Gastrocnemius medialis (tissue), 4 donors: ENCODE measurements at regions not wholly inside any gene's neighbourhood (a gene's known extent, or its start where the extent isn't known, plus 50 kb on each side); places are given as distances from the start of the nearest gene placed in this dataset.
A peak's percentile ranks its signal among the peaks of the same experiment; 100 is the strongest.
"Not testable (repeated sequence)": the region's sequence is repeated elsewhere in the genome, so short reads cannot be mapped to it uniquely, and the experiment has no call there.

ENCODE experiments used
- ATAC-seq, 2 donors: fragments of 150-250 bp; one replicate each; pipeline ENCODE4 v1.9.1; 2016
- DNase-seq, 2 donors: peaks; one replicate each; pipeline ENCODE4 v3.0.0-alpha.2; 2019
- H3K27ac ChIP-seq, 4 donors: fragments of 200-600 bp; sonication (generic); 1 replicate in 1 of 4; 2 replicates in 3 of 4; pipeline ENCODE4 v1.5.1; 2016 to 2018; ENCODE audit warnings: mild to moderate bottlenecking in 2 of 4, moderate library complexity in 1 of 4
- H3K27me3 ChIP-seq, 3 donors: fragments of 200-600 bp; sonication (generic) in 2 of 3; 1 replicate in 1 of 3; 2 replicates in 2 of 3; pipeline versions ENCODE4 v1.5.1 to v1.6.0; 2016 to 2019; ENCODE audit warnings: mild to moderate bottlenecking in 1 of 3, moderate library complexity in 1 of 3
- H3K36me3 ChIP-seq, 2 donors: fragments of 200-600 bp; sonication (generic) in 1 of 2; one replicate each; pipeline ENCODE4 v1.5.1; 2017 to 2018
- H3K4me1 ChIP-seq, 2 donors: fragments of 200-600 bp; sonication (generic) in 1 of 2; one replicate each; pipeline ENCODE4 v1.5.1; 2016 to 2017; ENCODE audit warnings: mild to moderate bottlenecking in 2 of 2
- H3K4me3 ChIP-seq, 4 donors: fragments of 200-600 bp; sonication (generic) in 3 of 4; 1 replicate in 1 of 4; 2 replicates in 3 of 4; pipeline ENCODE4 v1.5.1; 2016 to 2019; ENCODE audit warnings: mild to moderate bottlenecking in 2 of 4
- H3K9me3 ChIP-seq, 3 donors: fragments of 200-600 bp; sonication (generic) in 2 of 3; 1 replicate in 1 of 3; 2 replicates in 2 of 3; pipeline ENCODE4 v1.5.1; 2016 to 2019
- POLR2A ChIP-seq, 2 donors: fragments of 450-650 bp; IDR thresholded peaks; one replicate each; pipeline ENCODE4 v1.6.1; 2017; ENCODE audit warnings: antibody characterized with exemption in 2 of 2, mild to moderate bottlenecking in 2 of 2, moderate library complexity in 2 of 2
- in situ Hi-C, 4 donors: fragments of 200-750 bp; cut with MboI; loops; one replicate each; pipeline versions ENCODE4 v1.15.0 to v1.8.0; 2017; ENCODE audit warnings: low sequenced_read_pairs in 4 of 4
- intact Hi-C: fragments of 100-400 bp; cut with DNase I; formaldehyde crosslinking; loops from one replicate; pipeline ENCODE4 v1.15.1; 2023; ENCODE audit warnings: low total_unique reads
- TF ChIP-seq, protein P1 (sequence below), 5 experiments: fragments of 450-650 bp in 3 of 5; fragments of 200-600 bp in 2 of 5; sonication (generic) in 2 of 5; IDR thresholded peaks in 4 of 5; conservative IDR thresholded peaks in 1 of 5; 1 replicate in 4 of 5; 2 replicates in 1 of 5; pipeline ENCODE4 v1.5.1; 2016 to 2019; ENCODE audit warnings: antibody characterized with exemption in 5 of 5, mild to moderate bottlenecking in 3 of 5, moderate library complexity in 3 of 5

DNA sequence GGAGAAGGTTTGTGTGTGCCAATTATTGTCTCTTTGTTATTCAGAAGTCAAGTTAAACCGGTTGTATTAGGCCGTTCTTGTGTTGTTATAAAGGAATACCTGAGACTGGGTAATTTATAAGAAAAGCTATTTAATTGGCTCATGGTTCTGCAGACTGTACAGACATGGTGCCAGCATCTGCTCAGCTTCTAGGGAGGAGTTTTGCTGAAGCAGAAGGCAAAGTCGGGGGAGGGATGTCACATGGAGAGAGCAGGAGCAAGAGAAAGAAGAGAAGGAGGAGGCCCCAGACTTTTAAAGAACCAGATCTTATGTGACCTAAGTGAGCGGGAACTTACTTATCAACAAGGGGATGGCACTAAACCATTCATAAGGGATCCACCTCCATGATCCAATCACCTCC, 349.3 kb upstream of the PCDH18 start:
- in situ Hi-C loops, result no loop called here
- intact Hi-C loops, result no loop called here
- no peak overlapping the region for H3K27ac ChIP-seq
- DNase-seq, result no peak
- no peaks in the 10 kb centered on the region for H3K36me3 ChIP-seq
- H3K4me3 ChIP-seq, result no peak overlapping the region
- H3K9me3 ChIP-seq, result peaks cover 0 to 9% (median 0%) of the 10 kb centered on the region in 3 donors
- H3K4me1 ChIP-seq, result no peaks in the 10 kb centered on the region
- H3K27me3 ChIP-seq, result no peaks in the 10 kb centered on the region
- ATAC-seq, result no peak
- TF ChIP-seq, protein P1, sequence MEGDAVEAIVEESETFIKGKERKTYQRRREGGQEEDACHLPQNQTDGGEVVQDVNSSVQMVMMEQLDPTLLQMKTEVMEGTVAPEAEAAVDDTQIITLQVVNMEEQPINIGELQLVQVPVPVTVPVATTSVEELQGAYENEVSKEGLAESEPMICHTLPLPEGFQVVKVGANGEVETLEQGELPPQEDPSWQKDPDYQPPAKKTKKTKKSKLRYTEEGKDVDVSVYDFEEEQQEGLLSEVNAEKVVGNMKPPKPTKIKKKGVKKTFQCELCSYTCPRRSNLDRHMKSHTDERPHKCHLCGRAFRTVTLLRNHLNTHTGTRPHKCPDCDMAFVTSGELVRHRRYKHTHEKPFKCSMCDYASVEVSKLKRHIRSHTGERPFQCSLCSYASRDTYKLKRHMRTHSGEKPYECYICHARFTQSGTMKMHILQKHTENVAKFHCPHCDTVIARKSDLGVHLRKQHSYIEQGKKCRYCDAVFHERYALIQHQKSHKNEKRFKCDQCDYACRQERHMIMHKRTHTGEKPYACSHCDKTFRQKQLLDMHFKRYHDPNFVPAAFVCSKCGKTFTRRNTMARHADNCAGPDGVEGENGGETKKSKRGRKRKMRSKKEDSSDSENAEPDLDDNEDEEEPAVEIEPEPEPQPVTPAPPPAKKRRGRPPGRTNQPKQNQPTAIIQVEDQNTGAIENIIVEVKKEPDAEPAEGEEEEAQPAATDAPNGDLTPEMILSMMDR (IDR thresholded peaks at IDR 0.05 in 4 of 5, conservative IDR thresholded peaks at IDR 0.05 in 1 of 5), result no peak
- TF ChIP-seq POLR2A (IDR thresholded peaks at IDR 0.05), result no peak

DNA sequence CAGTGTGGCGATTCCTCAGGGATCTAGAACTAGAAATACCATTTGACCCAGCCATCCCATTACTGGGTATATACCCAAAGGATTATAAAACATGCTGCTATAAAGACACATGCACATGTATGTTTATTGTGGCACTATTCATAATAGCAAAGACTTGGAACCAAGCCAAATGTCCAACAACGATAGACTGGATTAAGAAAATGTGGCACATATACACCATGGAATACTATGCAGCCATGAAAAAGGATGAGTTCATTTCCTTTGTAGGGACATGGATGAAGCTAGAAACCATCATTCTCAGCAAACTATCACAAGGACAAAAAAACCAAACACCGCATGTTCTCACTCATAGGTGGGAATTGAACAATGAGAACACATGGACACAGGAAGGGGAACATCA, 335.8 kb upstream of the PCDH18 start:
- DNase-seq, H3K9me3 ChIP-seq, H3K27ac ChIP-seq, intact Hi-C loops, H3K27me3 ChIP-seq, H3K36me3 ChIP-seq, H3K4me1 ChIP-seq, H3K4me3 ChIP-seq, ATAC-seq: not testable (repeated sequence)
- in situ Hi-C loops, result loop anchor here (10.0 to 25.0 kb wide), 3 partner anchors 731 to 756 kb away; no protein-coding TSS in a partner anchor

DNA sequence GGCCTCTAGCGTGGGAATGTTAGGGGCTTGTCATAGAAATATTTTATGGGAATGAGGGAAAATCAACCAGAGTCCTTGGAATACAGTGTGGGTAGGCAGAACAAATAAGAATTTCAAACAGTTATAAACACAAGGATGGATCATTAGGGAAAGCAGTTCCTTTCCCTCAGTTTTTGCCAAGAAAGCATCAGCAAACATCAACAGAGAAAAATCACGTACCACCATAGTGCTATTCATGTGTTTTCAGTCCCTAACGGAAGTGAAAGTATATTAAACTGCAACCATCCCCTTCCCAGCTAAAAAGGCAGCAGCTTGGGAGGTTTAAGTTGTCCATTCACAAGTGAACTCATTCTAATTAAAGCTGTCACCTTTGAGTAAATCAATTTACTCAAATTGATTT, 334.4 kb upstream of the PCDH18 start:
- H3K9me3 ChIP-seq, result no peaks in the 10 kb centered on the region
- H3K27me3 ChIP-seq, result no peaks in the 10 kb centered on the region
- H3K4me1 ChIP-seq, result no peaks in the 10 kb centered on the region
- TF ChIP-seq, protein P1 (IDR thresholded peaks at IDR 0.05 in 4 of 5, conservative IDR thresholded peaks at IDR 0.05 in 1 of 5), result no peak
- no peak for TF ChIP-seq POLR2A (IDR thresholded peaks at IDR 0.05)
- DNase-seq, result no peak
- no peak for ATAC-seq
- no peaks in the 10 kb centered on the region for H3K36me3 ChIP-seq
- in situ Hi-C loops, result loop anchor here (10.0 to 25.0 kb wide), 3 partner anchors 729 to 754 kb away; no protein-coding TSS in a partner anchor
- H3K4me3 ChIP-seq, result no peak overlapping the region
- intact Hi-C loops, result no loop called here
- H3K27ac ChIP-seq, result no peak overlapping the region

DNA sequence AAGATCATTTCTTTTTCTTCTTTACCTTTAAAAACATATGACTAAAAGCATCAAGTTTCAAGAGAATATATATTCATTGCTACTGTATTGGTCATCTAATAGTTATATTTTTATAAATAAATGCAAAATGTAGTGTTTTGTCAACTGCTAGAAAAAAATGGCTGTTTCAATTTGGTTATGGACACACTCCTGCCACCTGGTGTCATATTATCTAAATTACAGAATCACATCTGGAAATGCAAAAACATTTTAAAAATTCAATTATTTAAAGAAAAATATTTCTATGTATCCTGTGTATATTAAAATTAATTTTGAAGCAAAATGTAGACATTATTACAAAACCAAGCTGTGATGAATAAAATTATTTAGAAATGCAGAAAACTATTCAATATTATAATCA, 329.4 kb upstream of the PCDH18 start:
- no peak for TF ChIP-seq POLR2A (IDR thresholded peaks at IDR 0.05)
- TF ChIP-seq, protein P1 (IDR thresholded peaks at IDR 0.05 in 4 of 5, conservative IDR thresholded peaks at IDR 0.05 in 1 of 5), result peak in 2 of 5 experiments; percentile 22 to 36
- ATAC-seq (no peak), DNase-seq (no peak)
- H3K4me1 ChIP-seq, result no peaks in the 10 kb centered on the region
- H3K27ac ChIP-seq, result no peak overlapping the region
- H3K27me3 ChIP-seq, result no peaks in the 10 kb centered on the region
- H3K4me3 ChIP-seq, result no peak overlapping the region
- intact Hi-C loops (loop anchor here (5.0 kb wide), 1 partner anchor 584 kb away; no protein-coding TSS in a partner anchor), in situ Hi-C loops (loop anchor here (10.0 to 25.0 kb wide), 3 partner anchors 724 to 749 kb away; no protein-coding TSS in a partner anchor)
- H3K36me3 ChIP-seq, result no peaks in the 10 kb centered on the region
- no peaks in the 10 kb centered on the region for H3K9me3 ChIP-seq

DNA sequence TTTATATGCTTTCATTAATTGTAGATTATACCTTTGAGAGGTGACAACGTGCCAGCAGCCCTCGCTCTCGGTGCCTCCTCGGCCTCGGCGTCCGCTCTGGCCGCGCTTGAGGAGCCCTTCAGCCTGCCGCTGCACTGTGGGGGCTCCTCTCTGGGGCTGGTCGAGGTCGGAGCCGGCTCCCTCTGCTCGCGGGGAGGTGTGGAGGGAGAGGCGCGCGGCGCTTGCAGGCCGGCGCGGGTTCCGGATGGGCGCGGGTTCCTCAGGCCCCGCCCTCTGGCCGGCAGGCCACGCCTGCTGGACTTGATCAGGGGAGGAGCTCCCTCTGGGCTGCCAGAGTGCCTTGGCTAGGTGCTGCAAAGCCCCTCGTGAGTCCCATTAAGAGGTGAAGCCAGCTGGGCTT, 321.1 kb upstream of the PCDH18 start:
- Histone ChIP-seq H3K27ac (no peak overlapping the region), H3K36me3 (no peaks in the 10 kb centered on the region), H3K9me3 (peaks cover 0 to 8% (median 0%) of the 10 kb centered on the region in 3 donors), H3K4me3 (no peak overlapping the region), H3K27me3 (no peaks in the 10 kb centered on the region), H3K4me1 (no peaks in the 10 kb centered on the region)
- TF ChIP-seq, protein P1 (IDR thresholded peaks at IDR 0.05 in 4 of 5, conservative IDR thresholded peaks at IDR 0.05 in 1 of 5), result no peak
- TF ChIP-seq POLR2A (IDR thresholded peaks at IDR 0.05), result no peak
- ATAC-seq, result no peak
- intact Hi-C loops (no loop called here), in situ Hi-C loops (loop anchor here in 3 of 4 donors (25.0 kb wide), 2 partner anchors 716 to 741 kb away; no protein-coding TSS in a partner anchor)
- no peak for DNase-seq
